MCF 10A (cell line): ENCODE measurements at regions not wholly inside any gene's neighbourhood (a gene's known extent, or its start where the extent isn't known, plus 50 kb on each side); places are given as distances from the start of the nearest gene placed in this dataset.

Experiments used
- BruUV-seq: library from RNA; stranded (reverse); fragments of 400-500 nt; replicated peaks from 2 replicates; lab custom pipeline; 2021; lab: Mats Ljungman, UMichigan
- CTCF ChIA-PET: fragments of 300-600 bp; sonication (Branson Sonifier 250); formaldehyde crosslinking; extraction: SDS; loops from one replicate; lab custom pipeline; 2021; ENCODE audit warnings: antibody characterized with exemption, inconsistent platforms; lab: Yijun Ruan, JAX
- POLR2A ChIA-PET: fragments of 300-600, 350-650 bp; sonication (Branson Sonifier 250); formaldehyde crosslinking; extraction: SDS; loops from one replicate; lab custom pipeline; 2020; ENCODE audit warnings: antibody characterized with exemption, inconsistent platforms; lab: Yijun Ruan, JAX
- DNase-seq: peaks from one replicate; pipeline ENCODE4 v3.0.0-alpha.2; 2018; ENCODE audit not compliant: unreplicated experiment
- H3K27ac Mint-ChIP-seq: one replicate; pipeline ENCODE4 v1.8.0; 2022; ENCODE audit warnings: mild to moderate bottlenecking, low read depth, mixed read lengths; ENCODE audit not compliant: unreplicated experiment
- H3K27me3 Mint-ChIP-seq: one replicate; pipeline ENCODE4 v1.8.0; 2022; ENCODE audit warnings: mixed read lengths; ENCODE audit not compliant: insufficient read depth, unreplicated experiment
- H3K36me3 Mint-ChIP-seq: one replicate; pipeline ENCODE4 v1.8.0; 2022; ENCODE audit warnings: mild to moderate bottlenecking, moderate library complexity, mixed read lengths; ENCODE audit not compliant: insufficient read depth, unreplicated experiment
- H3K4me1 Mint-ChIP-seq: one replicate; pipeline ENCODE4 v1.8.0; 2022; ENCODE audit warnings: mixed read lengths; ENCODE audit not compliant: insufficient read depth, unreplicated experiment
- H3K4me3 Mint-ChIP-seq: one replicate; pipeline ENCODE4 v1.8.0; 2022; ENCODE audit warnings: mild to moderate bottlenecking, moderate library complexity, mixed read lengths; ENCODE audit not compliant: unreplicated experiment
- H3K9me3 Mint-ChIP-seq: one replicate; pipeline ENCODE4 v1.8.0; 2022; ENCODE audit warnings: mixed read lengths; ENCODE audit not compliant: unreplicated experiment
- CTCF ChIP-seq: fragments of 200-600 bp; IDR thresholded peaks from one replicate; pipeline ENCODE4 v1.8.0; 2022; ENCODE audit warnings: antibody characterized with exemption, mild to moderate bottlenecking; ENCODE audit not compliant: unreplicated experiment
- intact Hi-C: fragments of 100-400 bp; cut with micrococcal nuclease; formaldehyde crosslinking; loops from 2 replicates; pipeline ENCODE4 v1.14.1; 2022

DNA sequence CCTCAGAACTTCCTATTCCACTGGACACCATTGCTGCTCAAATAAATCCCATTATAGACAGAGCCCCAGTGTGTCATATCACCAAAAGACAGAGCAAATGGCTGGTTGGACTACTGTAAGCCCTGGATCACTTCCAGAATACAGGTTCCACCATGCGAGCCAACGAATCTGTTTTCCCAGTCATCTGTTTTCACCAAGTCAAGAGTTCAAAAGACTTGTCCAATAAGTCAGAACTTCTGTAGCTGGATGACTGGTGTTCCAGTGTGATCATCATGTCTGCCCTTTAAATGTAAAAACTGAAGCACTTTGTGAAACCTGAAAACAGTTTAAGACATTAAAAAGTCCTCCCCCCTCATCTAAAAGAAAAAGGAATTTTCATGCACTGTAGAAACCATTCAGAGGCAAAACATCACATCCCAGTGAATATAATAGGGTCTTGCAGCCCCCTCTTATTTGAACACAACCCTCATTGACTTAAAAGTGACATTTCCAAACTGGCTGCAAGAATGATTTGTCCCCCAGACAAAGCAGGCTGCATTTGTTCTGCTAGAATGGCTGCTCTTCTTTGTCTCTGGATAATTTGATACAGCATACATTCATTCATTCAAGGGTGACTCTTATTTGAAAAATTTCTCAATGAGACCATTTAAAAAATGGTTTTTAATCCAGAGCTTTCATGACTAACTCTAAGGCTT lies 64.6 kb upstream of the TANC1 start:
- ChIA-PET CTCF (interaction anchor here (0.7 to 2.9 kb wide), 8 partner anchors 10 to 221 kb away, joined by 3 to 27 read pairs (median 3); no protein-coding TSS in a partner anchor), POLR2A (interaction anchor here (0.6 to 3.5 kb wide), 6 partner anchors 9 to 176 kb away, joined by 3 to 23 read pairs (median 3); partner anchors contain the start of gene TANC1)
- no peak overlapping the region for H3K4me3 Mint-ChIP-seq
- no TSS peak for BruUV-seq
- no peaks in the 10 kb centered on the region for H3K36me3 Mint-ChIP-seq
- no peaks in the 10 kb centered on the region for H3K4me1 Mint-ChIP-seq
- TF ChIP-seq CTCF = no peak
- H3K27ac Mint-ChIP-seq = no peak overlapping the region
- H3K9me3 Mint-ChIP-seq = no peaks in the 10 kb centered on the region
- intact Hi-C loops = no loop called here
- no peak for DNase-seq
- no peaks in the 10 kb centered on the region for H3K27me3 Mint-ChIP-seq

GRCh38 chr2:158904627-158905177 lies 63.7 kb upstream of the TANC1 start:
- Mint-ChIP-seq H3K4me1 (no peaks in the 10 kb centered on the region), H3K27me3 (no peaks in the 10 kb centered on the region), H3K36me3 (no peaks in the 10 kb centered on the region), H3K9me3 (no peaks in the 10 kb centered on the region), H3K4me3 (no peak overlapping the region), H3K27ac (no peak overlapping the region)
- POLR2A ChIA-PET = interaction anchor here (0.7 to 3.5 kb wide), 4 partner anchors 11 to 67 kb away, joined by 3 to 23 read pairs (median 4); partner anchors contain the start of gene TANC1
- CTCF ChIA-PET = interaction anchor here (0.8 to 2.9 kb wide), 2 partner anchors 21 to 215 kb away, joined by 3 to 27 read pairs; no protein-coding TSS in a partner anchor
- no peak for TF ChIP-seq CTCF
- no peak for DNase-seq
- no TSS peak for BruUV-seq
- intact Hi-C loops = no loop called here

GRCh38 chr2:158905341-158905740 lies 63.1 kb upstream of the TANC1 start:
- no peaks in the 10 kb centered on the region for H3K27me3 Mint-ChIP-seq
- POLR2A ChIA-PET = no interaction called here
- DNase-seq = no peak
- no peaks in the 10 kb centered on the region for H3K36me3 Mint-ChIP-seq
- H3K4me3 Mint-ChIP-seq = no peak overlapping the region
- no TSS peak for BruUV-seq
- intact Hi-C loops = no loop called here
- CTCF ChIA-PET = interaction anchor here (0.6 kb wide), 1 partner anchor 195 kb away, joined by 4 read pairs; no protein-coding TSS in a partner anchor
- H3K9me3 Mint-ChIP-seq = no peaks in the 10 kb centered on the region
- H3K27ac Mint-ChIP-seq = no peak overlapping the region
- TF ChIP-seq CTCF = no peak
- no peaks in the 10 kb centered on the region for H3K4me1 Mint-ChIP-seq

GRCh38 chr2:158905784-158906183 lies 62.7 kb upstream of the TANC1 start:
- Mint-ChIP-seq H3K27ac (no peak overlapping the region), H3K27me3 (no peaks in the 10 kb centered on the region), H3K9me3 (no peaks in the 10 kb centered on the region), H3K4me3 (no peak overlapping the region), H3K36me3 (no peaks in the 10 kb centered on the region), H3K4me1 (no peaks in the 10 kb centered on the region)
- BruUV-seq = no TSS peak
- ChIA-PET POLR2A (no interaction called here), CTCF (interaction anchor here (0.6 kb wide), 1 partner anchor 195 kb away, joined by 4 read pairs; no protein-coding TSS in a partner anchor)
- no peak for DNase-seq
- no peak for TF ChIP-seq CTCF
- intact Hi-C loops = no loop called here
